ENCODE measurements at regions not wholly inside any gene's neighbourhood (a gene's known extent, or its start where the extent isn't known, plus 50 kb on each side); places are given as distances from the start of the nearest gene placed in this dataset.

DNA sequence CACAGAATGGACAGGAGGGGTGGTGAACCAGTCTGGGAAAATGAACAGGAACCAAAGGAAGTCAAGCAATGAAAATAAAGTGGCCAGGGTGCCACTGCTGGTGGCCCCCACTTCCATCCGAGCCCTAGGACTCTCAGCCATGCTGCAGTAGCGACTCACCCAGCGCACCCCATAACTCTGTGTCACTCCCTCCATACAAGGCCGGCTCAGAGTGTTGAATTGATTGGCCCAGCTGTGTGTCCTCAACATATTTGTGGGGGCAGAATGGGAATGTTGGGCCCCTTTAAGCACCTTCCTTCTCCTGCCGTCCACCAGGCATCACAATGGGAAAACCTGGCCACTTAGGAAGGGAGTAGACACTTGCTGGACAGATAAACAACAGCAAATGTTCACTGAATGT lies 169.0 kb upstream of the SDK2 start:
- TF ChIP-seq, protein P1, sequence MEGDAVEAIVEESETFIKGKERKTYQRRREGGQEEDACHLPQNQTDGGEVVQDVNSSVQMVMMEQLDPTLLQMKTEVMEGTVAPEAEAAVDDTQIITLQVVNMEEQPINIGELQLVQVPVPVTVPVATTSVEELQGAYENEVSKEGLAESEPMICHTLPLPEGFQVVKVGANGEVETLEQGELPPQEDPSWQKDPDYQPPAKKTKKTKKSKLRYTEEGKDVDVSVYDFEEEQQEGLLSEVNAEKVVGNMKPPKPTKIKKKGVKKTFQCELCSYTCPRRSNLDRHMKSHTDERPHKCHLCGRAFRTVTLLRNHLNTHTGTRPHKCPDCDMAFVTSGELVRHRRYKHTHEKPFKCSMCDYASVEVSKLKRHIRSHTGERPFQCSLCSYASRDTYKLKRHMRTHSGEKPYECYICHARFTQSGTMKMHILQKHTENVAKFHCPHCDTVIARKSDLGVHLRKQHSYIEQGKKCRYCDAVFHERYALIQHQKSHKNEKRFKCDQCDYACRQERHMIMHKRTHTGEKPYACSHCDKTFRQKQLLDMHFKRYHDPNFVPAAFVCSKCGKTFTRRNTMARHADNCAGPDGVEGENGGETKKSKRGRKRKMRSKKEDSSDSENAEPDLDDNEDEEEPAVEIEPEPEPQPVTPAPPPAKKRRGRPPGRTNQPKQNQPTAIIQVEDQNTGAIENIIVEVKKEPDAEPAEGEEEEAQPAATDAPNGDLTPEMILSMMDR (IDR thresholded peaks at IDR 0.05): no peak
- no peak for TF ChIP-seq POLR2A (IDR thresholded peaks at IDR 0.05)

All from breast epithelium (tissue), 3 donors.